Smooth muscle cell of the brain vasculature (primary cell): ENCODE measurements at regions not wholly inside any gene's neighbourhood (a gene's known extent, or its start where the extent isn't known, plus 50 kb on each side); places are given as distances from the start of the nearest gene placed in this dataset.
"Not testable (repeated sequence)": the region's sequence is repeated elsewhere in the genome, so short reads cannot be mapped to it uniquely, and the experiment has no call there.

Experiments used
- DNase-seq: peaks from one replicate; pipeline ENCODE4 v3.0.0-alpha.2; 2012; ENCODE audit warnings: low read depth, low spot score

DNA sequence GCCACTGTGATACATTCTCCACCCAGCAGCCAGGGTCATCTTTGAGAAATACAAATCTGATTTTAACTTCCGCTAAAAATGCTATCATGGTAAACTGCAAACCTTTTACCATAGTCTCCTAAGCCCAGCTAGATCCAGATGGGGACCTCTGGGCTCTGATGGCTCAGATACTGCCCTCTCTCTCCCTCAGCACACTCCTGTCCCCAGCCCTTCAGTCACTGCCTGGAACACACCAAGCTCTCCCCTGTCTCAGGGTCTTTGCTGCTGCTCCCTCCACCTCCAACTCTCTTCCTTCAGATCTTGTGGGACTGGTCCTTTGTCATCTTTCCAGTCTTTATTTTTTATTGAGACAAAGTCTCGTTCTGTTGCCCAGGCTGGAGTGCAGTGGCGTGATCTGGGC, 65.1 kb downstream of the SPRY4 start:
- DNase-seq, result no peak

DNA sequence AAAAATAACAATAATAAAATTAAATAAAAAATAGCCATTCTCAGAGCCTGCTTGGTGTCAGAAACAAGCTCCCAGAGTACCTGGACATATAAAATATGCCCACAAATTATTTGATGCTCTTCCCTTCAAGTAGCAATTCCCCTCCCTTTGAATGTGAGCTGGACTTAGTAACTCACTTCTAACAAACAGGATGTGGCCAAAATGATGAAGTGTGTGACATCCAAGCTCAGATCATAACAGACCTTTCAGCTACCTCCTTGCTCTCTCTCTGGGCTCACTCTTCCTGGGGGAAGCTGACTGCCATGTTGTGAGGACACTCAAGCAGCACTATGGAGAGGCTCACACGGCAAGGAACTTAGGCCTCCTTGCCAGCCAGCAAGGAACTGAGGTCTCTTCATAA, 69.0 kb downstream of the SPRY4 start:
- DNase-seq, result no peak

DNA sequence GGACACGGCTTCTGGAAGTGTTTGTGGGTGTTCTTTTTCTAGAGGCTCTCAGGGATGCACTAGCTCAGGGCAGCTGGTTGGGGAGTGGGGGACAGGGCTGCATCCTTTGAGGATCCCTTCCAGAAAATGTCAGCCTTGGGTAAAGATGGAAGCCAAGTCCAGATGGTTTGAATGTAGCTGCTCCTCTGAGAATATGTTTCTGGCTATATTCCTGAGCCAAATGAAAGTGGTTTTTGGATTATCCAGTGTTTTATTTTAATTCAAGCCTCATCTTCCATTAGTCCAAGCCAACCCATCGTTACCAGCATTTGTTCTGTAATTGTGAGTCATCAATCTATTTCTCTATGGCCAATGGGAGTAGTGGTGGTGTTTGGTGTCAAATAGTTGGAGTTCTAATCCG, 70.4 kb downstream of the SPRY4 start:
- DNase-seq, result no peak

DNA sequence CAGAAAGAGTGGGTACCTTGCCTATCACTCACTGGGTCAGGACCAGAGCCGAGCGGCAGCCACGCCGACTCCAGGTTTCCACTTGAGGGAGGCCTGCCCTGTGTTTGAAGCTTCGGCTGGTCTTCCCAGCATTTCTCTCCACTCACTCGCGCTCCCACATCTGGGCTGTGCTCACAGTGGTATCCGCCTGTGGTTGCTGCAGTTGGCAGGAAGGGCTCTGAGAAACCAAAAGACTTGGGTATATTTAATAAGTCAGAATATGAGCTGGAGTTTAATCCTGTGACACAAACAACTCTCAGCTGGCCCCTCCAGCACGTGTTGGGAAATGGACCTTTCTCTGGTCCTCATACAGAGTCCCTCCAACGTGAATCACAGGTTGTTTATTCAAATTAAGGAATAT, 70.9 kb downstream of the SPRY4 start:
- no peak for DNase-seq

DNA sequence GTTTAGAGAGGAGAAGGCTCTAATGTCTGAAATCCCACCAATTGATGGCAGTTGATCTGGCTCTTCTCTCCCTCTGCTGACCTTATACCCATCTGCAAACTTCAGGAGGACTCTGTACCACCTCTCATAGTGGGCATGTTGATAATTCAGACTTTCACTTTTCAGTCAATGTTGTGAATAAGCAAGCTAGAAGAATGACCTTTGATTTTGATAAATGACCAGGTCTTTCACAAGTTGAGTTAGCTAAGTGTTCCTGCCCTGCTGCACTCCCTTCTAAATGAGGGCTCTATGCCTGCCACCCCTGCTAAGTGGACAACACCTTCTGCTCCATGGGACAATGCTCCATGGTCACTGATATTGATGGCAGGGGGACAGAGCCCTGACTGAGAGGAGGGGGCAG, 74.7 kb downstream of the SPRY4 start:
- no peak for DNase-seq

DNA sequence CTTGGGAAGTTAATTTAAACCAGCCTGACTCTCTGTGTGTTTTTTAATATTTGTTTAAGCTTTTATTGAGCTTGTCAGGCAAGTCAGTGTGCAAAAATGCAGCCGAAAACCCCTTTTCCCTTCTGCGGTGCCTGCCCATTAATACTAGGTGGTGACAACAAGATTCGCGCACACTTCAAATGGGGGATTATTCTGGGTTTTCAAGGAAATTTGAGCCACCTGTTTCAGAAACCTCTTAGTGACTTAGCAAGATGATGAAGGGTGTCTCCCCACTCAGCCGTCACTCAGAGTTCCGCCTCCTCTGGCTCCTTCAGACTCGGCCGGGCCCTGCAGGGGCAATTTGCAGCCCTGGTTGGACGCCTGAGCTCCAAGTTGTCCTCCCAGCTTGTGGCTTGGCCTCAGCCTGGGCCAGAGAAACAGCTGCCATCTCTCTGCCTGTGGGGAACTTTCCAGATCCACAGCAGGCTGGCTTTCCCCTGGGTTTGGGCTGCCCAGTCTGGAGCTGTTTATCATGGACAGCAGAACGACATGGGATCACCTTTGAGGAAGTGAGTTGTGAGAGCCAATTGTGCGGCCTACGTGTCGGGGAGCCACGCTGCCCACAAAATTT, 75.9 kb downstream of the SPRY4 start:
- DNase-seq, result no peak

DNA sequence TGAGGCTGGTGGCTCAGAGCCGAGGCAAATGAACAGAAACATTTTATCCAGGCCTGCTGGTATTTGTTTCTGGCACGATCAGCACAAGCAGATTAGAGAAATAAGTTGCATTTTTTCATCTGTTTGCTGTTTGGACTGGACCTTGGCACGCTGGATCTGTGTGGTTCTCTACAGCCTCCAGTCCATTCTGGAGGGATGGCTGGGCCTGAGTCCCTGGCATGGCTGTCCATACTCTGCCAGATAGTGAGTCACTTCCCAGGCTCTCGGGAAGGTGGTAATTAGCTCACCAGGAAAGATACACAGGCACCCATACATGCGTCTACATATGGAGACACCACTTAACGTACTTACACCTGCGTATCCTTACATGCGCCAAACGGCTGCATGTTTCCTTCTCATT, 78.6 kb downstream of the SPRY4 start:
- DNase-seq, result no peak

DNA sequence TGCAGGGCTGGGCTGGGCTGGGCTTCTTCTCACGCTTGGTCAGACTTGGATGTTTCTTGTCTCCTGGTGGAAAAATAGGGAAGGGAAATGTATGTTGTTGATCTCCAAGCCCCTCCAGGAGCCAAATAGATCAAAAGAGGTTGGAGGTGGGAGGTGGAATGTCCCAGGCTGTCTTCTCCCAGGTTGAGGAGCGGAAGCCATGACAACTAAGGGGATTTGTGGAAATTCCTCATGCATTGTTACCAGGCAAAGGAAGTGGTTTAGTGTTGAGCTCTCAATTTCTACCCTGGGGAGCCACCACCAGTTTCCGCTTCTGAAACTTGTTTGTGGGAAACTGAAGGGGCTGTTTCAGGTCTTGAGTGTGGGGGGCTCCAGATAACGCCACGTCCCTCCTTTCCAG, 79.0 kb downstream of the SPRY4 start:
- DNase-seq, result no peak

DNA sequence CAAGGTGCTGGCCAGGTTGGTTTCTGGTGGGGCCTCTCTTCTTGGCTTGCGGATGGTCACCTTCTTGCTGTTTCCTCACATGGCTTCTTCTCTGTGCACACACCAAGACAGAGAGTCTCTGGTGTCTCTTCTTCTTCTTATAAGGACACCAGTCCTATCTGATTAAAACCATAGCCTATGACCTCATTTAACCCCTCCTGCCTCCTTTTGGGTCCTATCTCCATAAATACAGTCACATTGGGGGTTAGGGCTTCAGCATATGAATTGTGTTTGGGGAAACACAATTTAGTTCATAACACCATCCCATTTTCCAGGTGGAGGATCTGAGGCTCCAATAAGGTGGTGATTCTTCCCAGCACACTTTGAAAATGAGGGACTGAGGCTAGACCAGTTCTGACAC, 80.4 kb downstream of the SPRY4 start:
- DNase-seq, result no peak

DNA sequence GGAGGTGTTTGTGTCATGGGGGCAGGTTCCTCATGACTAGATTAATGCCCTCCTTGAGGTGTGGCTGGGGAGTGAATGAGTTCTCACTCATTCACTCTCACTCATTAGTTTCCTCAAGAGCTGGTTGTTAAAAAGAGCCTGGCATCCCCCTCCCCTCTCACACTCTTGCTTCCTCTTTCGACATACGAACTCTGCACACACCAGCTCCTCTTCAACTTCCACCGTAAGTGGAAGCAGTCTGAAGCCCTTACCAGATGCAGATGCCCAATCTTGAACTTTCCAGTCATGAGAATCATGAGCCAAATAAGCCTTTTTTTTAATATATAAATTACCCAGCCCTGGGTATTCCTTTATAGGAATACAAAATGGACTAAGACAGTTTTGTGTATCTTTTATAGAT, 82.5 kb downstream of the SPRY4 start:
- DNase-seq, result no peak

DNA sequence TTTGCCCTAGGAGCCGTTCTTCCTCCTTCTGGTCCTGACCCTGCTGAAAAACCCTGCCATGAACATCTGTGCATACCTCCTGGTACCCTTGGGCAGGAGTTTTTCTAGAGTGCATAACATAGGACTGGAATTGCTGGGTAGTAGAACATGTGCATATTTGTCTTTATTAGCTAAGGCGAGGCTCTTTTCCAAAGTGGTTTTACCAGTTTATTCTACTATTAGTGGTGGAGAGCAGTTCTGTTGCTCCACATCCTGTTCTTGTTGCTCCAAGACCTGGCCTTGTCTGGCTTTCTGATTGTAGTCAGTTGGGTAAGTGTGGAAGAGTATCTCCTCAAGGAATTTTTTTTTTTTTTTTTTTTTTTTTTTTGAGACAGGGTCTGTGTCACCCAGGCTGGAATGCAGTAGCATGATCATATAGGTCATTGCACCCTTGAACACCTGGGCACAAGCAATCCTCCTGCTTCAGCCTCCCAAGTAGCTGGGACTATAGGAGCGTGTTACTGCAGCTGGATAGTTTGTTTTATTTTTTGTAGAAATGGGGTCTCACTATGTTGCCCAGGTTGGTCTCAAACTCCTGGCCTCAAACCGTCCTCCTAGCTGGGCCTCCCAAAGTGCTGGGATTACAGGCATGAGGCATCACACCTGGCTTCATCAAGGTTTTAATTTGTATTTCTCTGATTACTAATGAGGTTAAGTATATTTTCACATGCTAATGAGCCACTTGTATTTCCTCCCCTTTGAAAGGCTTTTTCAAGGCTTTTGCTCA, 85.2 kb downstream of the SPRY4 start:
- DNase-seq, result no peak

DNA sequence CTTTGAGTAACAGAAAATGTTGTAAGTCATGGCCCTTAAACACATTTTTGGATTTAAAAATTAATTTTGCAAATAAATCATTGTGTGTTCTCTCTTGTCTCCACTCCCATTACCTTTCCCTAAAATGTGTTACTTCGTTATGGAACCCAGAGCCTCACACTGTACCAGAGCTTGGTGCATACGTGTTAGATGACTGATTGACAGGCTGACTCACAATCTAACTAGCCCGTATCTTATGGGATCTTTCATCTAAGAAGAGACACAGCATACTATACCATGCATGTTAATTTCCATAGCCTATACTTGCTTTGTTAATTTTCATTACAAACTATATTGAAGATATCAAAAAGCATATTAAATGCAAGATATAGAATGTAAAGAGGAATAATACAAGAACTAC, 87.1 kb downstream of the SPRY4 start:
- no peak for DNase-seq

DNA sequence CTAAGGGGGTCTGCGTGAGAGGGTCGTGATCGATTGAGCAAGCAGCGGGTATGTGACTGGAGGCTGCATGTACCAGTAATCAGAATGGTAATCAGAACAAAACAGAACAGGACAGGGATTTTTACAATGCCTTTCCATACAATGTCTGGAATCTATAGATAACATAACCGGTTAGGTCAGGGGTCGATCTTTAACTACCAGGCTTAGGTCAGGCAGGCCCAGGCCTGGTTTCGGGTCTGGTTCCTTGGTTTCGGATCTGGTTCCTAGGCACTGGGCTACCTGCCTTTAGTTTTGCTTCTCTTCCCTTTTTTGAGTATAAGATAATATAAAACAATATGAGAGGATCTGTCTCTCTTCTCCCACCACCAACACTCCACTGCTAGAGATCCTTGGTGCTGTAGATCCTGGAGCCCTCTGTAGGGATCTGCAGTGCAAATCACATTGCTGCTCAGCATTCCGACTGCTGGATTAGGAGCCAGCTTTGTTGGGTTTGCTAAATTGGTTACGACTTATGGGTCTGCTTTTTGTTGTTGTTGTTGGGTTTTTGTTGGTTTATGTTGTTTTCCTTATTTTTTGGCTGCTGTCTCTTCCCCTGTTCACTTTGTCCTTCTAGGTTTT, 88.0 kb downstream of the SPRY4 start:
- DNase-seq, result not testable (repeated sequence)

DNA sequence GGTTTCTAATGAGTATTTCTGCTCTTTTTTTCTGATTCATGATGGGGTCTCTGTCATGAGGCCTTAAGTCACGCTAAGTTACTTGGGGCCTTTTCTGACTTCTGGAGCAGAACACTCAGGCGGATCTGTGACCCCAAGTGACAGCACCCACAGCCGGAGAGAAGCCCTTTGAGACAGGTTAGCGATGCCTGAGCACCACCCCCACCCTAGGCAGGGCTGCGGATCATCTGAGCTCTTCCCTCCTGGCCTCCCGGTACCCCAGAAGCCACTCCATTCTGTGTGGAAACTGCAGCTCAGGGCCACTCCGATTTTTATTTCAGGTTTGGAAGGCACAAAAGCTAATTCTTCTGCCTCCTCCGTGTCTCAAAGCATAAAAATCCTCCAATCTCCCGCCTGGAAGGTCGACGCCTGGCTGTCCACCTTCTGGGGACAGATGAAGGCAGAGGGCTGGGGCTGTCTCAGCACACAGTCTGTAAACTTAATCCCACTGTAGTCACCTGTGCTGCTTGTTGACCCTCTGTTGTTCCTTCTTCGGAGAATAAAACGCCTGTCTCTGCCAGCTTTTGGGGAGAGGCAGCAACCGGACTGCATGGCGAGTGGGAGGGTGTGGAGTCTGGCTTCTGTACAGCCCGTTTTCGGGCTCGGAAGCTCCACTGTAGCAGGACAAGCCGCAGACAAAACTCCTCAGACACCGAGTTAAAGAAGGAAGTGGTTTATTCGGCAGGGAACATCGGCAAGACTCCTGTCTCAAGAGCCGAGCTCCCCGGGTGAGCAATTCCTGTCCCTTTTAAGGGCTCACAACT, 88.8 kb downstream of the SPRY4 start:
- no peak for DNase-seq

DNA sequence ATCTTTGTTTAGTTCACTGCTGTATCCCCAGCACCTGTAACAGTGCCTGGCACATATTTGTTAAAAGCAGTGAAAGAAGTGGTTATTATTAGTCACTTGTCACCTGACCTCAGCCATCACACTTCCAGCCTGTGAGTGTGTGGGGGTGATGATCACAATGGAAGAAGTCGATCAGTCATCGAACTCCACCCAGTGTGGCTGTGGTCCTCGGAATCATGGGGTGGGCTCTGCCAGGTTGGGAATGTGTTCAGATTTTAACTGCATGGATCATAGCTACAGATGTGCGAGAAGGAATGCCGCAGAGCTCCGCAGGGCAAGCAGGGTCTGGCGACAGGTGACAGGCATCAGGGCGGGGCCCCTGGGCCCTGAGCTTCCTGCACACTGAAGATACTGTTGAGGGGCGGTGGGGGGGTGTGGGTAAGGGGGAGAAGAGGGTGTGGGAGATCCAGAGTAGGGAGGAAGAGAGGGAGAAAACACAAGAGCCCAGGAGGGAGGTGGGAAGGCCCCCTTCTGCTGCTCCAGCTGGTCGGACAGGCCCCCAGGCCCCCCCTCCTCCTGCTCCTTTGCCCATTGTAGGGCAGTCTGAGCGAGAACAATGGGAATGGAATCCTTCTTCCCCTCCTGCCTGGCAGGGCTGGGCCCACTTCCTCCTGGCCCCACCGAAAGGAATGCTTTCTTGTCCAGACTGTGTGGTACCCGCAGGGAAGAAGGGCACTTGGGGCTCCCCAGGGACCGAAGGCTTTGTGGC, 89.6 kb downstream of the SPRY4 start:
- DNase-seq, result no peak

DNA sequence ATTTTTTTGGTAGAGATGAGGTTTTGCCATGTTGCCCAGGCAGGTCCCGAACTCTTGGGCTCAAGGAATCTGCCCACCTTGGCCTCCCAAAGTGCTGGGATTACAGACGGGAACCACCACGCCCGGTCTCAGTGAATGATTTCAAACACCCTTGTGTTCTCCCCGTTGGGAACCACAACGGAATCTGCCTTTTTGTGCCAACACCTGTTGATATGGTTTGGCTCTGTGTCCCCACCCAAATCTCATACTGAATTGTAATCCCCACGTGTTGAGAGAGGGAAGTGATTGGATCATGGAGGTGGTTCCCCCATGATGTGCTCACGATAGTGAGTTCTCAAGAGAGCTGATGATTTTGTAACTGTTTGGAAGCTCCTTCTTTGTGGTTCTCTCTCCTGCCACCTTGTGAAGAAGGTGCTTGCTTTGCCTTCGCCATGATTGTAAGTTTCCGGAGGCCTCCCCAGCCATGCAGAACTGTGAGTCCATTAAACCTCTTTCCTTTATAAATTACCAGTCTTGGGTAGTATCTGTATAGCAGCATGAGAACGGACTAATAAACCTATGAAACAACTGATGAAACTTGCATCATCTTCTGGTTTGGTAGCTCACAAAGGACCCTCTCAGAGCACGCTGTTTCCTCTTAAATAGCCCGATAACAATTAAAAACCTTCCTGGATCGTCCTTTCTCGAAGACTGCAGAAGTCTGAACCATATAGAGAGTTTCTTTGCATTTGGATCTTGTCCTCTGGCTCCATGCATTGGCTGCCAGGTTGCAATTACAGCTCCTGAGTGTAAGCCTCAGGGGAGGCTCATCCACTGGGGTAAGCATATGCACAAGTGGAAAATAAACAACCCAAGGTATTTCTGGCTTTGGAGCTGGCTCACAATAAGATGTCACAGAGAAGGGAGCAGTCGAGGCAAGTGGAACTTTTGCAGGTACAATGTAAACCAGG, 91.5 kb downstream of the SPRY4 start:
- DNase-seq, result no peak

DNA sequence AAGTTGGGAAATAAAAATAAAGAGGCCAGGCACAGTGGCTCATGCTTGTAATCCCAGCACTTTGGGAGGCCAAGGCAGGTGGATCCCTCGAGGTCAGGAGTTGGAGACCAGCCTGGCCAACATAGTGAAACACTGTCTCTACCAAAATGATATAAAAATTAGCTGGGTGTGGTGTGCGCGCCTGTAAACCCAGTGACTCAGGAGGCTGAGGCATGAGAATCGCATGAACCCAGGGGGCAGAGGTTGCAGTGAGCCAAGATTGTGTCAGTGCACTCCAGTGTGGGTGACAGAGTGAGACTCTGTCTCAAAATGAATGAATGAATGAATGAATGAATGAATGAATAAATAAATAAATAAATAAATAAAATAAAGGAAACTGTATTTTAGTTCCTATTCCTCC, 93.9 kb downstream of the SPRY4 start:
- DNase-seq, result not testable (repeated sequence)

DNA sequence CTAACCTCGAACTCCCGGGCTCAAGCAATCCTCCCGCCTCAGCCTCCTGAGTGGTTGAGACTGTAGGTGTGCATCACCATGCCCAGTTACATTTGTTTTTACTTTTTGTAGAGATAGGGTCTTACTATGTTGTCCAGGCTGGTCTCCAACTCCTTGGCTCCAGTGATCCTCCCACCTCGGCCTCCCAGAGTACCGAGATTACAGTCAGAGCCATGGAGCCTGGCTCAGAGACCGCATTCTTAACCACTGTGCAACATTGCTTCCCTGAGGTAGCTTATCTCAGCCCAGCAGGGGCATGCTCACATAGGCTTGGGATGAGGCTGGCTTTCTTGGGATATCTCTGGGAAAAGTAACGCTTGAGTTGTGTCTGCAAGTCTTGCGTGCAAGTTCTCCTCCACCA, 99.7 kb downstream of the SPRY4 start:
- no peak for DNase-seq

DNA sequence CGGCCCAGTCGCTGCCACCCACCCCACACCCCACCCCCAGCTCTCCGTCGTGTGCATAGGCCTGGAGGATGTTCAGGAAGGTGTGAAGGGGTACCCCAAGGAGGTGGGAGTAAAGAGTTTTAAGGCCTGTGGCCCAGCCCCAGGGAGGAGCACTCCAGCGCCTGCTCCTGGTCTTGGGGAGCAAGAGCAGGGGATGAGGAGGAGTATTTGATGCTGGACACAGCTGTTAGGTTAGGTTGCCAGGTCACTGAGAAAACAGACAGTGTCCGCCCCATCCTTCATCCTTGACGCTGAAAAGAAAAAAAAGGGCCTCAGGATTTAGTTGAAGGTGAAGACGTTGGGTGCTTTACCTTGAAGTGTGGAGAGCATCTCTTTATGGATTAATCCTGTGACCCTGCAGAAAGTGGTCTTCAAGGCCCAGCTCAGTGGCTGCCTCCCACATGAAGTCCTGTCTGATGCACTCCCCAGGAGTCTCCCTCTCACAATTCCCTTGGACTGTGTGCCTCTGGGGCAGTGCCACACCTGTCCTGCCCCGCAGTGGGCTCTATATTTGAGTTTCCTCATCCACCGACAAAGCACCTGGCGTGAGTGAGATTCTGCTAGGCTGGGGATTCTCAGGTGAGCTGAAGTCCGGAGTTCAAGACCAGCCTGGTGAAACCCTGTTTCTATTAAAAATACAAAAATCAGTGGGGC, 101.8 kb downstream of the SPRY4 start:
- no peak for DNase-seq
